Fibroblast of the conjunctiva (primary cell): ENCODE measurements at regions not wholly inside any gene's neighbourhood (a gene's known extent, or its start where the extent isn't known, plus 50 kb on each side); places are given as distances from the start of the nearest gene placed in this dataset.
A peak's percentile ranks its signal among the peaks of the same experiment; 100 is the strongest.

ENCODE experiments used
- DNase-seq: peaks from one replicate; pipeline ENCODE4 v3.0.0-alpha.2; 2010; ENCODE audit warnings: low read depth

DNA sequence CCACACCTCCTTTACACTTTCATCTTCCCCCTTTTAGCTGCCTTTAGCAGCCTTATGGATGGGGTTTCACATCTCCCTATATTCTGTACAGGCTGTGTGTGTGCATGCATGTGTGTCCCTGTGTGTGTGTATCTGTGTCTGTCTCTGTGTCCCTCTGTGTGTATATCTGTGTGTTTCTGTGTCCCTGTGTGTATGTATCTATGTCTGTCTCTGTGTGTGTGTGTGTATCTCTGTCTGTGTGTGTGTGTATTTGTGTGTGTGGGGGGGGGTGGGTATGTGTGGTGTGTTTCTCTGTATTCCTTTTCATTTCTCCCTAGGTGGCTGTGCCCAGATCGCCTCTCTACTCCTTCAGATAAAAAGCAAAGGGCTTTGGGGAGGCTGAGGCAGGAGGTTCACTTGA is 52.2 kb upstream of the CD83 start:
- DNase-seq = no peak

DNA sequence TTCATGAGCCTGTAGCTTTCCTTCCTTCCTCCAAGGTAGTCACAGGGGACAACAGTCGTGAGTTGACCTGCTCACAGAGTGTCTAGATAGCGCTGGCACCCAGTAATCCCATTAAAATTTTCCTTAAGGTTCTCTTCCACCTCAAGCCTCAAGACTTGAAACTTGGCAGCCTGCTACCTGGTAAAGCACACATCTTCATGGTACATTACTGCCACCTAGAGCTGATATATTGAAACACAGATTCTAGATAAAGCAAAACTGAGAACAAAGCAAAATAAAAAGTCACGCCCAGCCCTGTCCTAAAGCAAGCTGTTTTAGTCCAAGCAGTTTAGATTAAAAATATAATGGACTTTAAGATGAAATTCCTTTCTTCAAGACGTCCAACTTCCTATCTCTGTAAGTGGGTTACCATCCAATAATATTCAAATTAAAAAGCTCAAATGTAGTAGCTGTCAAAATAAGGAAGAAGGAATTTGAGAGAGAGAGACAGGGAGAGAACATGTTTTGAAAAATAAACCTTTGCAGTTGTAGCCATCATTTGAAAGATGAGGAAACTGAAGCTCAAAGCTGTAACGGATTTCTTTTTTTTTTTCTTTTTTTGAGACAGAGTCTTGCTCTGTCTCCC is 50.7 kb upstream of the CD83 start:
- DNase-seq = peak; percentile 67

DNA sequence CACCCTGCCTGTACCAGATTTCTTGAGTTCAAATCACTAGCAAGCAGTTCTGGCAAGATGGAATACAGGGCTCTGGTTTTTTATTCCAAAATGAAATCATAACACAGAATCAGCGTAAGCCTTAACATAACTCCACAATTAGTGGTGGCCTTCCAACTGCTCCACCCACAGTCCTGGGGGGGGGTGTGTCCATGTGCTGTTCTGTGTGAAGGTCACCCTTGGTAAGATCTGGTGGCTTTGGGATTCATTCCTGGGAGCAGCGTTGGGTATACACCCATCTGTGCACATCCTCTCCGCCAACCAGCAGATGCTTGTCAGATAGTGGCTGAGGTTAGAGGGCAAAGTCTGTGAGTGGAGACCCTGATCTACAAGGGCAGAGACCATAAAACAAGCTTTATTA is 49.9 kb upstream of the CD83 start:
- DNase-seq = no peak
